IMR-90 (cell line): ENCODE measurements at regions not wholly inside any gene's neighbourhood (a gene's known extent, or its start where the extent isn't known, plus 50 kb on each side); places are given as distances from the start of the nearest gene placed in this dataset.

ENCODE experiments used
- ATAC-seq: fragments of 200-7000 bp; cut with Tn5 transposase; 2 replicates; pipeline ENCODE4 v1.9.1; 2020; ENCODE audit warnings: low read depth, mild to moderate bottlenecking, moderate library complexity
- BruUV-seq: library from RNA; stranded (reverse); fragments of 400-500 nt; replicated peaks from 2 replicates; lab custom pipeline; 2021; lab: Mats Ljungman, UMichigan
- CTCF ChIA-PET: fragments of 300-600 bp; formaldehyde crosslinking; extraction: SDS; loops from one replicate; lab custom pipeline; 2021; ENCODE audit warnings: antibody characterized with exemption; lab: Yijun Ruan, JAX
- POLR2A ChIA-PET: fragments of 300-600 bp; sonication (Branson Sonifier 250); formaldehyde crosslinking; loops from one replicate; lab custom pipeline; 2022; ENCODE audit warnings: antibody characterized with exemption; ENCODE audit not compliant: unreplicated experiment; lab: Charles Lee
- DNase-seq: peaks from one replicate; pipeline ENCODE4 v3.0.0; 2013
- H2AFZ ChIP-seq: replicated peaks from 2 replicates; pipeline ENCODE3; 2013; ENCODE audit warnings: low read length, mild to moderate bottlenecking; ENCODE audit not compliant: poor library complexity
- H2AK5ac ChIP-seq: 2 replicates; pipeline ENCODE4 v1.6.1; 2013; ENCODE audit warnings: low read depth, low read length, inconsistent platforms
- H2AK9ac ChIP-seq: replicated peaks from 2 replicates; pipeline ENCODE3; 2013; ENCODE audit warnings: mild to moderate bottlenecking, low read depth, low read length, moderate library complexity; ENCODE audit not compliant: poor library complexity
- H2BK120ac ChIP-seq: 2 replicates; pipeline ENCODE4 v1.6.1; 2013; ENCODE audit warnings: low read depth, low read length, inconsistent platforms
- H2BK15ac ChIP-seq: 3 replicates; pipeline ENCODE4 v1.6.1; 2013; ENCODE audit warnings: low read depth, low read length, inconsistent platforms
- H2BK20ac ChIP-seq: 2 replicates; pipeline ENCODE4 v1.6.1; 2013; ENCODE audit warnings: low read depth, mild to moderate bottlenecking, inconsistent platforms, low read length, moderate library complexity
- H2BK5ac ChIP-seq: 2 replicates; pipeline ENCODE4 v1.6.1; 2013; ENCODE audit warnings: mild to moderate bottlenecking, low read depth, low read length, inconsistent platforms; ENCODE audit not compliant: poor library complexity, severe bottlenecking
- H3K14ac ChIP-seq: replicated peaks from 2 replicates; pipeline ENCODE4 v1.6.1; 2013; ENCODE audit warnings: low read depth, low read length, inconsistent platforms
- H3K18ac ChIP-seq: 2 replicates; pipeline ENCODE4 v1.6.1; 2013; ENCODE audit warnings: low read depth, low read length, control low read depth
- H3K23ac ChIP-seq: 2 replicates; pipeline ENCODE4 v1.6.1; 2013; ENCODE audit warnings: low read depth, low read length, inconsistent platforms
- H3K27ac ChIP-seq: 2 replicates; pipeline ENCODE4 v1.5.1; 2013; ENCODE audit warnings: mild to moderate bottlenecking, control low read depth, low read length; ENCODE audit not compliant: insufficient read depth
- H3K27me3 ChIP-seq: 2 replicates; pipeline ENCODE4 v1.6.1; 2013; ENCODE audit warnings: low read length; ENCODE audit not compliant: control insufficient read depth, insufficient read depth
- H3K36me3 ChIP-seq: 2 replicates; pipeline ENCODE4 v1.6.1; 2013; ENCODE audit warnings: low read length, mixed read lengths; ENCODE audit not compliant: control insufficient read depth, insufficient read depth
- H3K4ac ChIP-seq: 2 replicates; pipeline ENCODE4 v1.6.1; 2013; ENCODE audit warnings: low read depth, low read length, inconsistent platforms
- H3K4me1 ChIP-seq: 2 replicates; pipeline ENCODE4 v1.6.1; 2013; ENCODE audit warnings: low read length, mixed read lengths; ENCODE audit not compliant: control insufficient read depth, insufficient read depth
- H3K4me2 ChIP-seq: 2 replicates; pipeline ENCODE4 v1.6.1; 2013; ENCODE audit warnings: low read depth, mild to moderate bottlenecking, control low read depth, low read length, moderate library complexity
- H3K4me3 ChIP-seq: 2 replicates; pipeline ENCODE4 v1.5.1; 2013; ENCODE audit warnings: low read depth, mild to moderate bottlenecking, control low read depth, low read length, moderate library complexity; ENCODE audit not compliant: insufficient read depth
- H3K56ac ChIP-seq: 2 replicates; pipeline ENCODE4 v1.6.1; 2013; ENCODE audit warnings: low read length, inconsistent platforms; ENCODE audit not compliant: insufficient read depth; ENCODE audit errors: extremely low read depth
- H3K79me1 ChIP-seq, 2 experiments: 2 replicates each; pipeline ENCODE4 v1.6.1; 2013; ENCODE audit warnings: low read length in 2 of 2, inconsistent platforms in 1 of 2, low read depth in 1 of 2
- H3K9ac ChIP-seq: 2 replicates; pipeline ENCODE4 v1.6.1; 2013; ENCODE audit warnings: low read depth, low read length, control low read depth
- H3K9me1 ChIP-seq: 2 replicates; pipeline ENCODE4 v1.6.1; 2013; ENCODE audit warnings: low read length, inconsistent platforms; ENCODE audit not compliant: insufficient read depth
- H3K9me3 ChIP-seq: 2 replicates; pipeline ENCODE4 v1.6.1; 2013; ENCODE audit warnings: low read length; ENCODE audit not compliant: control insufficient read depth, insufficient read depth
- H4K20me1 ChIP-seq: 2 replicates; pipeline ENCODE4 v1.6.1; 2013; ENCODE audit warnings: low read length, inconsistent platforms; ENCODE audit not compliant: insufficient read depth
- H4K5ac ChIP-seq: 2 replicates; pipeline ENCODE4 v1.6.1; 2013; ENCODE audit warnings: mild to moderate bottlenecking, low read depth, low read length, control low read depth
- H4K8ac ChIP-seq, 2 experiments: 2 replicates each; pipeline ENCODE4 v1.6.1; 2013; ENCODE audit warnings: low read depth in 2 of 2, low read length in 2 of 2, control low read depth in 1 of 2, inconsistent platforms in 1 of 2
- H4K91ac ChIP-seq: 2 replicates; pipeline ENCODE4 v1.6.1; 2013; ENCODE audit warnings: low read depth, low read length, inconsistent platforms; ENCODE audit not compliant: insufficient read depth
- CTCF ChIP-seq: conservative IDR thresholded peaks from 2 replicates; pipeline ENCODE4 v1.5.1; 2012; ENCODE audit warnings: mild to moderate bottlenecking, low read depth, low read length, improper control_type of control experiment
- ELK1 ChIP-seq: fragments of 150-350 bp; IDR thresholded peaks from 2 replicates; pipeline ENCODE4 v1.6.1; 2016; ENCODE audit warnings: low read depth, mild to moderate bottlenecking, low read length, moderate library complexity, borderline replicate concordance
- NFE2L2 ChIP-seq: fragments of 150-350 bp; IDR thresholded peaks from 2 replicates; pipeline ENCODE4 v1.6.1; 2016; ENCODE audit warnings: low read depth, mild to moderate bottlenecking, low read length
- RAD21 ChIP-seq: IDR thresholded peaks from 2 replicates; pipeline ENCODE4 v1.6.1; 2012; ENCODE audit warnings: low read length, improper control_type of control experiment
- RFX5 ChIP-seq: IDR thresholded peaks from 2 replicates; pipeline ENCODE4 v1.8.0; 2012; ENCODE audit warnings: low read depth, mild to moderate bottlenecking, low read length, moderate library complexity
- WGBS, 2 experiments: methylation state at CpG; one replicate each; pipeline versions ENCODE4 v1.1.5 to v1.1.7; 2013; ENCODE audit warnings: missing lambda C conversion rate in 2 of 2; ENCODE audit not compliant: insufficient read length in 1 of 2; ENCODE audit errors: extremely low coverage in 2 of 2; 5-methylcytosine and 5-hydroxymethylcytosine counted together
- dilution Hi-C: fragments of 300-500 bp; cut with HindIII; formaldehyde crosslinking; loops from one replicate; pipeline ENCODE4 v1.14.3; 2018; ENCODE audit warnings: low sequenced_read_pairs; ENCODE audit not compliant: unreplicated experiment
- in situ Hi-C: fragments of 300-500 bp; cut with MboI; formaldehyde crosslinking; loops from 3 replicates; pipeline ENCODE4 v1.14.3; 2019; ENCODE audit warnings: low sequenced_read_pairs, inconsistent platforms, mixed read lengths
- intact Hi-C: fragments of 100-400 bp; cut with micrococcal nuclease; formaldehyde crosslinking; loops from 2 replicates; pipeline ENCODE4 v1.10.0; 2022

- ChIA-PET CTCF (interaction anchor here (1.2 kb wide), 1 partner anchor 284 kb away, joined by 4 read pairs; no protein-coding TSS in a partner anchor), POLR2A (interaction anchor here (0.7 kb wide), 1 partner anchor 548 kb away, joined by 3 read pairs; no protein-coding TSS in a partner anchor)
- no peak overlapping the region for H3K14ac ChIP-seq
- H3K27ac ChIP-seq: no peak overlapping the region
- no peaks in the 10 kb centered on the region for H3K27me3 ChIP-seq
- H3K18ac ChIP-seq: no peak overlapping the region
- no TSS peak for BruUV-seq
- H3K4me3 ChIP-seq: no peak overlapping the region
- no peak overlapping the region for H3K4me2 ChIP-seq
- H3K9me3 ChIP-seq: no peaks in the 10 kb centered on the region
- no peak overlapping the region for H2AK9ac ChIP-seq
- no peak overlapping the region for H4K8ac ChIP-seq
- dilution Hi-C loops (no loop called here), in situ Hi-C loops (no loop called here), intact Hi-C loops (loop anchor here (10.0 kb wide), 1 partner anchor 107 kb away; no protein-coding TSS in a partner anchor)
- TF ChIP-seq RFX5: no peak
- no peak for TF ChIP-seq CTCF
- TF ChIP-seq RAD21: no peak
- TF ChIP-seq NFE2L2: no peak
- TF ChIP-seq ELK1: no peak
- no peaks in the 10 kb centered on the region for H3K36me3 ChIP-seq
- no peak overlapping the region for H4K91ac ChIP-seq
- no peak for ATAC-seq
- H4K5ac ChIP-seq: no peak overlapping the region
- no peak overlapping the region for H2BK120ac ChIP-seq
- H4K20me1 ChIP-seq: no peaks in the 10 kb centered on the region
- WGBS, 2 experiments: no CpG with 5 or more reads among the region's 3 CpGs
- no peak for DNase-seq
- H3K9me1 ChIP-seq: no peaks in the 10 kb centered on the region
- peaks cover 2% of the 10 kb centered on the region; the same call in 1 of the 2 replicates for H3K4me1 ChIP-seq
- H2AFZ ChIP-seq: no peak overlapping the region
- no peak overlapping the region for H3K4ac ChIP-seq
- H2AK5ac ChIP-seq: no peak overlapping the region
- no peak overlapping the region for H2BK20ac ChIP-seq
- no peak overlapping the region for H3K23ac ChIP-seq
- H2BK5ac ChIP-seq: no peak overlapping the region
- no peak overlapping the region for H3K56ac ChIP-seq
- H3K9ac ChIP-seq: no peak overlapping the region
- H2BK15ac ChIP-seq: no peak overlapping the region
- H3K79me1 ChIP-seq: no peaks in the 10 kb centered on the region
Observed at GRCh38 chr2:172177581-172177980, 74.9 kb upstream of the DLX2 start.
